ENCODE measurements at regions not wholly inside any gene's neighbourhood (a gene's known extent, or its start where the extent isn't known, plus 50 kb on each side); places are given as distances from the start of the nearest gene placed in this dataset.

DNA sequence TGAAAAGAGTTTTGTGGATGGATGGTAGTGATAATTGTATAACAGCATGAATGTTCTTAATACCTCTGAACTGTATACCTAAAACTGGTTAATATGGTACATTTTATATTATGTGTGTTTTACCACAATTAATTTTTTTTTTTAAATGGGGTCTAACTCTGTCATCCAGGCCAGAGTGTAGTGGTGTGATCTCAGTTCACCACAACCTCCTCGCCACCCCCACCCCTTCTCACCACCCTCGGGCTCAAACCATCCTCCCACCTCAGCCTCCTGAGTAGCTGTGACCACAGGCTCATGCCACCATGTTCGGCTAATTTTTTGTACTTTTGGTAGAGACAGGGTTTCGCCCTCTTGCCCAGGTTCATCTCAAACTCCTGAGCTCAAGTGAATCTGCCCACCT lies 123.2 kb downstream of the CDRT15L2 start:
- Histone ChIP-seq H3K4me1 (ENCODE audit: insufficient read depth, low read length) (no peaks in the 10 kb centered on the region), H3K27me3 (ENCODE audit: insufficient read depth, low read length) (no peaks in the 10 kb centered on the region), H3K23ac (ENCODE audit: insufficient read length, low read depth, low read length) (no peak overlapping the region), H3K4ac (ENCODE audit: low read depth, low read length) (no peak overlapping the region), H4K5ac (ENCODE audit: insufficient read length, low read depth, low read length) (no peak overlapping the region), H3K9ac (ENCODE audit: extremely low read depth, insufficient read length, low read length) (no peak overlapping the region), H2BK12ac (ENCODE audit: insufficient read length, low read depth, low read length) (no peak overlapping the region), H4K8ac (replicated peaks; ENCODE audit: insufficient read length, low read depth, low read length) (no peak overlapping the region), H4K91ac (ENCODE audit: insufficient read length, low read depth, low read length) (no peak overlapping the region), H2BK120ac (ENCODE audit: low read depth, low read length, poor library complexity, severe bottlenecking) (no peak overlapping the region), H3K4me2 (ENCODE audit: insufficient read depth, insufficient read length, low read length) (no peak overlapping the region), H2BK20ac (ENCODE audit: low read depth, low read length, poor library complexity, severe bottlenecking) (no peak overlapping the region), H3K9me3 (ENCODE audit: control insufficient read depth, low read depth, low read length) (no peaks in the 10 kb centered on the region), H3K79me1 (ENCODE audit: insufficient read depth, low read depth, low read length, poor library complexity, severe bottlenecking) (no peaks in the 10 kb centered on the region), H2AFZ (ENCODE audit: low read length) (no peak overlapping the region), H4K20me1 (ENCODE audit: control insufficient read depth, insufficient read depth, insufficient read length) (no peaks in the 10 kb centered on the region), H2AK5ac (ENCODE audit: insufficient read length, low read length) (no peak overlapping the region), H3T11ph (ENCODE audit: low read length) (no peak overlapping the region), H2BK15ac (ENCODE audit: low read depth, low read length) (no peak overlapping the region), H3K14ac (ENCODE audit: insufficient read depth, low read length) (no peak overlapping the region), H3K56ac (ENCODE audit: insufficient read length, low read depth, low read length) (no peak overlapping the region), H3K79me2 (ENCODE audit: insufficient read depth, low read length) (no peaks in the 10 kb centered on the region), H3K23me2 (ENCODE audit: insufficient read length, low read depth, low read length, poor library complexity, severe bottlenecking) (no peaks in the 10 kb centered on the region), H3K27ac (ENCODE audit: insufficient read length, low read depth, low read length) (no peak overlapping the region), H2BK5ac (ENCODE audit: insufficient read length, low read length) (no peak overlapping the region), H3K18ac (ENCODE audit: insufficient read length, low read depth, low read length) (no peak overlapping the region)
- peaks cover 0 to 5% (median 0%) of the 10 kb centered on the region in 3 experiments; a peak in 3 of 7 replicates for H3K36me3 Mint-ChIP-seq (ENCODE audit: insufficient read depth in 1 of 3, low read depth in 3 of 3)
- H3K4me3 Mint-ChIP-seq: no peak overlapping the region; a peak in 1 of 5 replicates
- no peak overlapping the region for H3K27ac Mint-ChIP-seq
- H3K9me3 Mint-ChIP-seq: peaks cover 0 to 3% of the 10 kb centered on the region in 2 experiments; a peak in 2 of 5 replicates
- WGBS (ENCODE audit: extremely low coverage, insufficient read length, low lambda C conversion rate): no CpG with 5 or more reads among the region's 4 CpGs
- peaks cover 2% of the 10 kb centered on the region; the same call in 1 of the 2 replicates for H3K27me3 Mint-ChIP-seq (ENCODE audit: low read depth)
- TF ChIP-seq, protein P1, sequence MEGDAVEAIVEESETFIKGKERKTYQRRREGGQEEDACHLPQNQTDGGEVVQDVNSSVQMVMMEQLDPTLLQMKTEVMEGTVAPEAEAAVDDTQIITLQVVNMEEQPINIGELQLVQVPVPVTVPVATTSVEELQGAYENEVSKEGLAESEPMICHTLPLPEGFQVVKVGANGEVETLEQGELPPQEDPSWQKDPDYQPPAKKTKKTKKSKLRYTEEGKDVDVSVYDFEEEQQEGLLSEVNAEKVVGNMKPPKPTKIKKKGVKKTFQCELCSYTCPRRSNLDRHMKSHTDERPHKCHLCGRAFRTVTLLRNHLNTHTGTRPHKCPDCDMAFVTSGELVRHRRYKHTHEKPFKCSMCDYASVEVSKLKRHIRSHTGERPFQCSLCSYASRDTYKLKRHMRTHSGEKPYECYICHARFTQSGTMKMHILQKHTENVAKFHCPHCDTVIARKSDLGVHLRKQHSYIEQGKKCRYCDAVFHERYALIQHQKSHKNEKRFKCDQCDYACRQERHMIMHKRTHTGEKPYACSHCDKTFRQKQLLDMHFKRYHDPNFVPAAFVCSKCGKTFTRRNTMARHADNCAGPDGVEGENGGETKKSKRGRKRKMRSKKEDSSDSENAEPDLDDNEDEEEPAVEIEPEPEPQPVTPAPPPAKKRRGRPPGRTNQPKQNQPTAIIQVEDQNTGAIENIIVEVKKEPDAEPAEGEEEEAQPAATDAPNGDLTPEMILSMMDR (conservative IDR thresholded peaks at IDR 0.05): no peak
- DNase-seq: no peak
- no peaks in the 10 kb centered on the region for H3K4me1 Mint-ChIP-seq

Data from H9 (cell line).